Activated naive CD4-positive, alpha-beta T cell treated with anti-CD3 and anti-CD28 coated beads, Interleukin-2, amount 50 U/mL, for 72 hours (primary cell): ENCODE measurements at regions not wholly inside any gene's neighbourhood (a gene's known extent, or its start where the extent isn't known, plus 50 kb on each side); places are given as distances from the start of the nearest gene placed in this dataset.

Source experiments
- ATAC-seq, 2 donors: fragments of 150-1000 bp; cut with Tn5 transposase; 2 replicates each; pipeline ENCODE4 v1.10.0; 2021; ENCODE audit warnings: mild to moderate bottlenecking in 2 of 2, moderate library complexity in 2 of 2
- DNase-seq, 2 donors: peaks; one replicate each; pipeline ENCODE4 v3.0.0; 2021 to 2022; ENCODE audit warnings: low spot score in 2 of 2
- H3K27ac Mint-ChIP-seq, 2 donors: one replicate each; pipeline ENCODE4 v1.8.0; 2022; ENCODE audit warnings: mild to moderate bottlenecking in 2 of 2, mixed read lengths in 2 of 2
- H3K36me3 Mint-ChIP-seq, 2 donors: one replicate each; pipeline ENCODE4 v1.8.0; 2022; ENCODE audit warnings: mixed read lengths in 2 of 2
- H3K9me3 Mint-ChIP-seq, 2 donors: one replicate each; pipeline ENCODE4 v1.8.0; 2022; ENCODE audit warnings: mixed read lengths in 2 of 2

DNA sequence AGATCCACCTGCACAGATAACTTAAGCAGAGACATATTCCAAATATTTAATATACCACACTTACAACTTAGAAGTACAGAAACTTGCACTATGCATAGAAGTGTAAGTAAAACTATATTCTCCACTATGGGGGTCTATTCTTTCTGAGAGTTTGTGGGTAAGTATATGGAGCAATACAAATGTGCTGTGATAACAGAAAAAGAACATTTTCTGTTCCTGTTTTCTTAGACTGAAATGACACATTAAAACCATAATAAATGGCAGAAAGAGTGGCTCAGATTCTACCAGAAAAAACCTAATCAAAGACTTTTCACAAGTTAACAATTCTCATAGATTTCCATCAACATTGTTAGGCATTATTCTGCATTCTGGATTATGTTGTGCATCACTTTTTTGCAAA lies 96.6 kb upstream of the WNT7A start:
- ATAC-seq (no peak), DNase-seq (no peak)
- Mint-ChIP-seq H3K9me3 (peaks cover 19 to 27% of the 10 kb centered on the region in 2 donors), H3K36me3 (peaks cover 23 to 27% of the 10 kb centered on the region in 2 donors), H3K27ac (no peak overlapping the region)

- H3K9me3 Mint-ChIP-seq = peaks cover 19 to 31% of the 10 kb centered on the region in 2 donors
- peaks cover 28 to 33% of the 10 kb centered on the region in 2 donors for H3K36me3 Mint-ChIP-seq
- DNase-seq (no peak), ATAC-seq (no peak)
- H3K27ac Mint-ChIP-seq = no peak overlapping the region
These were observed 95.8 kb upstream of the WNT7A start for GRCh38 chr3:13975686-13976085.

GRCh38 chr3:13972679-13973379 lies 93.0 kb upstream of the WNT7A start:
- Mint-ChIP-seq H3K27ac (peak overlapping the region in 1 of 2 donors; percentile 21), H3K36me3 (peaks cover 28 to 34% of the 10 kb centered on the region in 2 donors), H3K9me3 (peaks cover 19 to 31% of the 10 kb centered on the region in 2 donors)
- ATAC-seq (no peak), DNase-seq (no peak)

- H3K9me3 Mint-ChIP-seq = peaks cover 0 to 3% of the 10 kb centered on the region in 2 donors
- ATAC-seq (no peak), DNase-seq (no peak)
- H3K27ac Mint-ChIP-seq = no peak overlapping the region
- H3K36me3 Mint-ChIP-seq = peaks cover 3 to 8% of the 10 kb centered on the region in 2 donors
These were observed 86.4 kb upstream of the WNT7A start for GRCh38 chr3:13966302-13966701.

GRCh38 chr3:13963137-13963886 lies 83.4 kb upstream of the WNT7A start:
- H3K27ac Mint-ChIP-seq = no peak overlapping the region

GRCh38 chr3:13954741-13955483 lies 75.0 kb upstream of the WNT7A start:
- Mint-ChIP-seq H3K36me3 (peaks cover under 1 to 6% of the 10 kb centered on the region in 2 donors), H3K9me3 (peaks cover 0 to 5% of the 10 kb centered on the region in 2 donors), H3K27ac (no peak overlapping the region)
- ATAC-seq (no peak), DNase-seq (no peak)

More at GRCh38 chr3:13963137-13963886, 83.4 kb upstream of the WNT7A start:
- no peak for DNase-seq
- peak in 1 of 2 donors; percentile 61 for ATAC-seq
- H3K36me3 Mint-ChIP-seq = peaks cover 5 to 8% of the 10 kb centered on the region in 2 donors
- H3K9me3 Mint-ChIP-seq = peaks cover 0 to 4% of the 10 kb centered on the region in 2 donors

GRCh38 chr3:13954266-13954665 lies 74.4 kb upstream of the WNT7A start:
- H3K27ac Mint-ChIP-seq = no peak overlapping the region
- H3K9me3 Mint-ChIP-seq = peaks cover 0 to 5% of the 10 kb centered on the region in 2 donors
- DNase-seq (no peak), ATAC-seq (no peak)
- H3K36me3 Mint-ChIP-seq = peaks cover 0 to 6% of the 10 kb centered on the region in 2 donors

- DNase-seq (no peak), ATAC-seq (no peak)
- Mint-ChIP-seq H3K27ac (no peak overlapping the region), H3K36me3 (peaks cover 15 to 21% of the 10 kb centered on the region in 2 donors), H3K9me3 (peaks cover 15 to 17% of the 10 kb centered on the region in 2 donors)
These were observed 71.3 kb upstream of the WNT7A start for GRCh38 chr3:13951184-13951583.

- H3K9me3 Mint-ChIP-seq = peaks cover 21 to 24% of the 10 kb centered on the region in 2 donors
- ATAC-seq = no peak
- DNase-seq = no peak
- H3K27ac Mint-ChIP-seq = no peak overlapping the region
- H3K36me3 Mint-ChIP-seq = peaks cover 17 to 30% of the 10 kb centered on the region in 2 donors
These were observed 70.2 kb upstream of the WNT7A start for GRCh38 chr3:13950042-13950441.

DNA sequence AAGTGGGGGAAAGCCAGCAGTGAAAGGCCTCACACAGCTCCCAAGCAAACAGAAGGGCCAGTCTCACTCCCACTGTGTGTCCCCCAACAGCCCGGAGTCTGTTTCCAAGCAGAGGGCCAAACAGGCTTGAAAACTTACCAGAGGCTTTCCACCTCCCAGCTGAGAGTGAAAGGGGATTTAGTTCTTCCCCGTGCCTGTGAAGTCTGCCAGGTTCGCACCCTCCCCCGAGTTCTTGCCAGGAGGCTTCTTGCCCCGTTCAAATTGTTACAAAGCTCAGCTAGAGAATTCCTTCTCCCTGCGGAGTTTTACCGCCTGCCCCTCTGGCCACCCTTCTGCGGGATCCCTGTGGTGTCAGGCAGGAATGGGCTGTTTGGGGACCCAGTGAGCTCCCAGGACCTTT lies 68.0 kb upstream of the WNT7A start:
- Mint-ChIP-seq H3K36me3 (peaks cover 17 to 35% of the 10 kb centered on the region in 2 donors), H3K9me3 (peaks cover 29 to 35% of the 10 kb centered on the region in 2 donors), H3K27ac (no peak overlapping the region)
- ATAC-seq (no peak), DNase-seq (no peak)

DNA sequence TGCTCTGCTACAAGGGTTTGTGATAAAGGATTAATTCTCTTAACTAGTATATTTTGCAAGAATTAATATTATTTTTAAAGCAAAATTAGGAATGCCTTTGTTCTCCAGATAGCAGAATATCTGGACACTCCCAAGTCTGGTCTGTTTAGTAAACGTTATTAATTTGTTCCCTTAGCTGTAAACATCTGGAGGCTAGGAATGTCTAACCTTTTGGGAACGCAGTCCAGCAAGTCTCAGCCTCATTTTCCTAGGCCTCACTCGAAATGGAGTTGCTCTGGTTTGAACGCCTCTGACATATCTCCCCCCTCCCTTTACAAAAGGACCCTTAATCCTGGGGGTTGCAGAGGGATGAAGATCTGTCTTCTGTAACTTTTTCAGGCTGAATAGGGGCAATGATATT lies 59.3 kb upstream of the WNT7A start:
- Mint-ChIP-seq H3K36me3 (peaks cover 0 to 4% of the 10 kb centered on the region in 2 donors), H3K9me3 (peaks cover 0 to 7% of the 10 kb centered on the region in 2 donors), H3K27ac (no peak overlapping the region)

DNA sequence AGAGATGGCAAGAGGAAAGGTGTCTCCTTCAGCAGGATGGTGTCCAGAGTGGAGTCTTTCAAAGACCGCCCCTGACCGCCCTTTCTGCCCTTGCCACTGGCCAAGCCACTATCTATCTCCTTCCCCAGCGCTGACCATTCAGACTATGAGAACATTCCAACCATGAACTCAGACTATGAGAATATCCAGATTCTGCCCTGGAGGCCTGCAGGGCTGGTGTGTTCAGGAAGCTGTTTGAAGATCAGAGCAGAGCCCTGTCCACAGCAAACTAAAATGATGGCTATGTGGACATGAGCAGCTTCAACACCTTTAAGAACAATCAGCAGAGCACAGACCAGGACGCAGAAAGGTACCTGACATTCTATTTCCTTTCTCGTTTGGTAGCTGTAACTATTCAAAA lies 57.3 kb upstream of the WNT7A start:
- no peak overlapping the region for H3K27ac Mint-ChIP-seq
- no peak for DNase-seq
- ATAC-seq = no peak
- H3K36me3 Mint-ChIP-seq = peaks cover 5 to 14% of the 10 kb centered on the region in 2 donors
- H3K9me3 Mint-ChIP-seq = peaks cover 3% of the 10 kb centered on the region in 2 donors

More for the DNA sequence above, 59.3 kb upstream of the WNT7A start:
- no peak for DNase-seq
- ATAC-seq = no peak

GRCh38 chr3:13935494-13936094 lies 55.7 kb upstream of the WNT7A start:
- Mint-ChIP-seq H3K36me3 (peaks cover 5 to 14% of the 10 kb centered on the region in 2 donors), H3K9me3 (peaks cover 11 to 12% of the 10 kb centered on the region in 2 donors), H3K27ac (no peak overlapping the region)
- no peak for ATAC-seq
- DNase-seq = no peak

DNA sequence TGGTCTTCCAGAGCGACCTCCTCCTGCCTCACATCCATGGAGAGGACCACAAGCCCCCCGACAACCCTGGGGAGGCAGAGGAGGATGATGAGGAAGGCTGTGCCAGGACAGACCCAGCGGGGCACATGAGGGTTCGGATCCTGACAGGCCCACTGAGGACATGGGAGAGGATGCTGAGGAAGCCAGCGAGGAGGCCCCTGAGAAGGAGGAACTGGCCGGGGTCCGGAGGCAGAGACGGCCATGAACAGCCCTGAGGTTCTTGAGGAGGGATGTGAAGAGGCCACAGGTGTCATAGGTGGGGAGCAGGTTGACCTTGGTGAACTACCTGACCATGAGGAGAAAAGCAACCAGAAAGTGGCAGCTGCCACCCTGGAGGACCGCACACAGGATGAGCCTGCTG lies 54.9 kb upstream of the WNT7A start:
- Mint-ChIP-seq H3K36me3 (peaks cover 5 to 14% of the 10 kb centered on the region in 2 donors), H3K9me3 (peaks cover 11 to 12% of the 10 kb centered on the region in 2 donors), H3K27ac (no peak overlapping the region)
- ATAC-seq (no peak), DNase-seq (no peak)

- peaks cover 11 to 12% of the 10 kb centered on the region in 2 donors for H3K9me3 Mint-ChIP-seq
- peak overlapping the region in 1 of 2 donors; percentile 39 for H3K27ac Mint-ChIP-seq
- peaks cover 5 to 14% of the 10 kb centered on the region in 2 donors for H3K36me3 Mint-ChIP-seq
- ATAC-seq (no peak), DNase-seq (no peak)
These were observed 54.4 kb upstream of the WNT7A start for GRCh38 chr3:13934315-13934714.

DNA sequence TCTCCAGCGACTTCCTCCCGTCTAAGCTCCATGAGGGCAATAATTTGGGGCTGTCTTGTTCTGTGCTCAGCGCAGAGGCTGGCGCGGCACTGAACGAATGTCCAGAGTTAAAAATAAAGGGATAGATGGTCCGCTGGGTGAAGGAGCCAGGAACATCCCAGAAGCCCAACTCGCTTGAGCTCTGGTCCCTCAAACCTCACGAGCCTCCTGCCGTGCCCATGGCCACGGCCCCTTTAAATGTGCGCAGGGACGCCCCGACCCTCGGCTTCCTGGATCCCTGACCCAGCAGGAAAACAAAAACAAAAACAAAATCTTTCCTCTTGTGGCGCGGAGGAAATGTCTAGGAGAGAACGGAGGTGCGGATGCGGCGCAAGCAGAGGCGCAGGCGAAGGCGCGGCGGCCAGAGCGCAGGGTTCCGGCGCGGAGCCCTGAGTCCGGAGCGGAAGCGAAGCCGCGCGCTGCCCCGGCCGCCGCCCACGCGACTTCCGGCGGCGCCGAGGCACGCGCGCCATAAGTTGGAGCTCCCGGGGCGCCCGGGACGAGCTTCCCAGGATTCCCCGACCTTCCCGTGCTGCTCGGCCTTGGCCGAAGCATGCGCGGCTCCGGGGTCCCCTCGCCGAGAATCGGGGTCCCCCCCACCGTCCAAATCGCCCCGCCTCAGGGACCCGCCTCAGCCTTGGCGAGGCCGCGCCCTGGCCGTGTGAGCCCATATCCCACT lies 52.9 kb upstream of the WNT7A start:
- Mint-ChIP-seq H3K9me3 (peaks cover 11 to 23% of the 10 kb centered on the region in 2 donors), H3K27ac (peak overlapping the region in 1 of 2 donors; percentile 65), H3K36me3 (peaks cover 5 to 14% of the 10 kb centered on the region in 2 donors)
- no peak for DNase-seq
- peak in 1 of 2 donors; percentile 61 for ATAC-seq
